GM21526 (cell line): ENCODE measurements at regions not wholly inside any gene's neighbourhood (a gene's known extent, or its start where the extent isn't known, plus 50 kb on each side); places are given as distances from the start of the nearest gene placed in this dataset.

Experiments
- ATAC-seq: cut with Tn5 transposase; IDR thresholded peaks from one replicate; pipeline ENCODE4 v1.9.1; 2021; ENCODE audit warnings: moderate library complexity; ENCODE audit not compliant: unreplicated experiment, low FRiP score

GRCh38 chr2:120579916-120580685 lies 155.6 kb upstream of the GLI2 start:
- no peak for ATAC-seq

GRCh38 chr2:120580709-120581108 lies 155.0 kb upstream of the GLI2 start:
- no peak for ATAC-seq

- ATAC-seq: no peak
Observed at GRCh38 chr2:120583121-120583520, 152.5 kb upstream of the GLI2 start.

GRCh38 chr2:120583851-120584570 lies 151.7 kb upstream of the GLI2 start:
- no peak for ATAC-seq

GRCh38 chr2:120586507-120587278 lies 149.0 kb upstream of the GLI2 start:
- ATAC-seq: no peak

GRCh38 chr2:120587279-120587996 lies 148.2 kb upstream of the GLI2 start:
- ATAC-seq: no peak

GRCh38 chr2:120587997-120588336 lies 147.7 kb upstream of the GLI2 start:
- no peak for ATAC-seq

GRCh38 chr2:120589771-120590608 lies 145.7 kb upstream of the GLI2 start:
- no peak for ATAC-seq

GRCh38 chr2:120590841-120591240 lies 144.8 kb upstream of the GLI2 start:
- no peak for ATAC-seq

GRCh38 chr2:120591572-120591971 lies 144.1 kb upstream of the GLI2 start:
- no peak for ATAC-seq

- no peak for ATAC-seq
Observed at GRCh38 chr2:120592084-120592483, 143.6 kb upstream of the GLI2 start.

- ATAC-seq: no peak
Observed at GRCh38 chr2:120593921-120594686, 141.6 kb upstream of the GLI2 start.

GRCh38 chr2:120594856-120595685 lies 140.6 kb upstream of the GLI2 start:
- ATAC-seq: no peak

GRCh38 chr2:120595739-120596138 lies 139.9 kb upstream of the GLI2 start:
- ATAC-seq: no peak

- ATAC-seq: no peak
Observed at GRCh38 chr2:120596191-120596811, 139.4 kb upstream of the GLI2 start.

- ATAC-seq: no peak
Observed at GRCh38 chr2:120596990-120597594, 138.6 kb upstream of the GLI2 start.

- no peak for ATAC-seq
Observed at GRCh38 chr2:120597595-120598193, 138.0 kb upstream of the GLI2 start.
